Fibroblast of pulmonary artery (primary cell): ENCODE measurements at regions not wholly inside any gene's neighbourhood (a gene's known extent, or its start where the extent isn't known, plus 50 kb on each side); places are given as distances from the start of the nearest gene placed in this dataset.

Experiments used
- DNase-seq: peaks from one replicate; pipeline ENCODE4 v3.0.0-alpha.2; 2010; ENCODE audit warnings: low read depth
- H3K4me3 ChIP-seq: replicated peaks from 2 replicates; pipeline ENCODE4 v1.5.1; 2011; ENCODE audit warnings: low read depth, mild to moderate bottlenecking, control low read depth, low read length, moderate library complexity
- TF ChIP-seq, protein P1 (sequence below): IDR thresholded peaks from 2 replicates; pipeline ENCODE4 v1.5.1; 2011; ENCODE audit warnings: mild to moderate bottlenecking, control low read depth, low read length, inconsistent platforms; ENCODE audit errors: missing control alignments

DNA sequence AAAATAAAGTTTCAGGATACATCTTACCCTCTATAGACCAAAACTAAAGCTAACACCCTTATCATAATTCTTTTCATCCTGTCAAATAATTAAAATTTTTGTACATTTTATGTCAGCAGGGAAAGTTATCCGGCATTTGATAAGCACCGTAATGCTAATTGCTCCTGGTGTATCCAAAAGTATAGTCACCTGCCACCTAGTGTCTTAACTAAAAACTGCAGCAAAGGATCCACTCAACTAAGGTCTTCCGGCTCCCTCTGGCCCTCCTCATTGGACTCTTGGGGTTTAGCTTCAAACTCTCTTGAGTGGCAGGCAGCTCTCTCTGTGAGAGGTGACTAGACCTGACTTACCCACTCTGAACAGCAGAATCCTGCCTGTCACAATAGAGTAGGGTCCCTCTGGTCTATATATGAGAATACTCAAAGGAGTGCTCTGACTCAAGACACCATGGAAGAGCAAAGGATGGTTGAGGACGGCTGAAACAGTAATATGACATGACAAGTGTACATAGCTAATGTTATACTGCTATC is 60.4 kb upstream of the CAST start:
- no peak overlapping the region for H3K4me3 ChIP-seq
- TF ChIP-seq, protein P1, sequence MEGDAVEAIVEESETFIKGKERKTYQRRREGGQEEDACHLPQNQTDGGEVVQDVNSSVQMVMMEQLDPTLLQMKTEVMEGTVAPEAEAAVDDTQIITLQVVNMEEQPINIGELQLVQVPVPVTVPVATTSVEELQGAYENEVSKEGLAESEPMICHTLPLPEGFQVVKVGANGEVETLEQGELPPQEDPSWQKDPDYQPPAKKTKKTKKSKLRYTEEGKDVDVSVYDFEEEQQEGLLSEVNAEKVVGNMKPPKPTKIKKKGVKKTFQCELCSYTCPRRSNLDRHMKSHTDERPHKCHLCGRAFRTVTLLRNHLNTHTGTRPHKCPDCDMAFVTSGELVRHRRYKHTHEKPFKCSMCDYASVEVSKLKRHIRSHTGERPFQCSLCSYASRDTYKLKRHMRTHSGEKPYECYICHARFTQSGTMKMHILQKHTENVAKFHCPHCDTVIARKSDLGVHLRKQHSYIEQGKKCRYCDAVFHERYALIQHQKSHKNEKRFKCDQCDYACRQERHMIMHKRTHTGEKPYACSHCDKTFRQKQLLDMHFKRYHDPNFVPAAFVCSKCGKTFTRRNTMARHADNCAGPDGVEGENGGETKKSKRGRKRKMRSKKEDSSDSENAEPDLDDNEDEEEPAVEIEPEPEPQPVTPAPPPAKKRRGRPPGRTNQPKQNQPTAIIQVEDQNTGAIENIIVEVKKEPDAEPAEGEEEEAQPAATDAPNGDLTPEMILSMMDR: peak; percentile 84
- peak; percentile 85 for DNase-seq

DNA sequence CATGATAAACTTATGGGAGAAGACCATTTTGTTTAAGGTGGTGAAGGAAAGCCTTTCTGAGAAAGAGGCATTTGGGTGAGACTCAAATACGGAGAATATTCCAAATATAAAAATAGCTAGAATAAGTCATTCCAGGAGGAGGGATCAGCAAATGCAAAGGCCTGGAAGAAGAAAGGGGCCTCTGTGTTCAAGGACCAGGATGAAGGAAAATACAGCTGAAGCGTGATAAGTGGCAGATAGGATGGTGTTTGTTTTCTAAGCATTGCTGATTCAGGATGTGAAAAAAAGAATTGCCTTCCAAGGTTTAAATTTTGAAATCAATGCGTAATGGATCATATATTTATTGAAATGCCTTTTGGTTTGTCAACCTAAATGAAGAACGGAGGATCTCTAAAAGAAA is 59.4 kb upstream of the CAST start:
- TF ChIP-seq, protein P1: no peak
- H3K4me3 ChIP-seq: no peak overlapping the region
- DNase-seq: no peak

DNA sequence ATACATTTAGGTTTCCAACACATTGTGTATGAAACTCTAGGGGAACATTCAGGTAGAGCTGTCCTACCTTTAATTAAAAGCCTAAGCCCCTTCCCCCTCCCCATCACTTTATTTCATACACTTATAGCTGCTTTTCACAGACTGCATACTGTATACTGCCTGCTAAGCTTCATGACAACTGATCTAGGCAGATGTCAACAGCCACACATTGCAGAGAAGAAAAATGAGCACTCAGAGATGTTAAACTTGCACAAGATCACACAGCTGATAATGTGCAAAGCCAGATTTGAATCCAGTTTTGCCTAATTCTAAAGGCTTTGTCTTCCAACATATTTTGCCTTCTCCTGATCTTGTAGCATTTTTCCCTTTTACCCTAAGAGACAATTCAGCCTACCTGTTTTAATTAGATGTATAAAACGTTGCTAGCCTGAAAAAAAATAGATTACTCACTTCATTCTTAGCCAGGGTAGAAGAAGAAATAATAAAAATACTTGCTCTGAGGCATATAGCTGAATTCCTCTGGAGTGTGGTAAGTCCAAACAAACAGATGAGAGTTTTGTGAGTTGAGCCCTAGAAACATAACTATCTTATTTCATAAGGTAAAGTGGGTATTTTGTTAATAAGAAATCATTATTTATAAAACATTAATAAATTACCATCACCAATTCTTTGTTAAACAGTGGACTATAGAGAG is 56.9 kb upstream of the CAST start:
- H3K4me3 ChIP-seq: no peak overlapping the region
- DNase-seq: no peak
- TF ChIP-seq, protein P1: no peak

DNA sequence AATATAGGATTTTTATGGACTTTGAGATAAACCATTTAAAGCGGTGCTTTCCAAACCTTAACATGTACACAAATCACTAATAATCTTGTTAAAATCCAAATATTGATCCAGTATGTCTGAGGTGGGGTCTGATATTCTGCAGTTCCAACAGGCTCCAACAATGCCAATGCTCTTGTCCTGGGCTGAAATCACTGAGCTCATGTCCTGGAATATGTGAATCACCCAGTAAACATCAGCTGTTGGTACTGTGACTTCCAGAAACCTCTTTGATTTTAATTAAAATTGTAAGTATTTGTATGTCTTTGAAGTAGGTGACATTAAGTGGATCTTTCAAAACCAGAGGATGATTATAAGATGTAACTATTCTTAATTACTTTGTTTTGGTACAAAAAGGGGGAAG is 52.8 kb upstream of the CAST start:
- no peak for DNase-seq
- H3K4me3 ChIP-seq: no peak overlapping the region
- TF ChIP-seq, protein P1: no peak

DNA sequence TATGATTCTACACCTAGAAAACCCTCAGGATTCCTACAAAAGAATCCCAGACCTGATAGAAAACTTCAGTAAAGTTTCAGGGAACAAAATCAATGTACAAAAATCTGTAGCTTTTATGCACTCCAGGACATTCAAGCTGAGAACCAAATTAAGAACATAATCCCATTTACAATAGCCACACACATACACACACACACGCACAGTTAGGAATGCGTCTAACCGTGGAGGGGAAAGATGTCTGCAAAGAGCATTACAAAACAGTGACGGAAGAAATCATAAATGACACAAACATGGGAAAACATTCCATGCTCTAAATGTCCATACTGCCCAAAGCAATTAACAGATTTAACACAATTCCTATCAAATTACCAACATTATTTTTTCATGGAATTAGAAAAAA is 51.4 kb upstream of the CAST start:
- no peak for DNase-seq
- TF ChIP-seq, protein P1: no peak
- no peak overlapping the region for H3K4me3 ChIP-seq

DNA sequence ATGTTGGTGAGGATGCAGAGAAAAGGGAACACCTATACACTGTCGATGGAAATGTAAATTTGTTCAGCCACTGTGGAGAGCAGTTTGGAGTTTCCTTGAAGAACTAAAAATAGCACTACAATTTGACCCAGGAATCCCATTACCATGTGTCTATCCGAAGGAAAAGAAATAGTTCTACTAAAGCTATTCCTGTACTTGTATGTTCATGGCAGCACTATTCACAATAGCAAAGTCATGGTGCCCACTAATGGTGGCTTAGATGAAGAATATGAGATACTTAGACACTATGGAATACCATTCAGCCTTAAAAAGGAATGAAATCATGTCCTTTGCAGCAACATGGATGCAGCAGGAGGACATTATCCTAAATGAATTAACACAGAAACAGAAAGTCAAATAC is 50.2 kb upstream of the CAST start:
- no peak overlapping the region for H3K4me3 ChIP-seq
- no peak for DNase-seq
- TF ChIP-seq, protein P1: no peak
